Mammary epithelial cell (primary cell): ENCODE measurements at regions not wholly inside any gene's neighbourhood (a gene's known extent, or its start where the extent isn't known, plus 50 kb on each side); places are given as distances from the start of the nearest gene placed in this dataset.

Experiments
- EZH2 ChIP-seq: IDR thresholded peaks from 2 replicates; pipeline ENCODE4 v1.6.1; 2012; ENCODE audit warnings: low read length, inconsistent platforms, borderline replicate concordance
- TF ChIP-seq, protein P1 (sequence below), 2 donors: IDR thresholded peaks in 1 of 2; conservative IDR thresholded peaks in 1 of 2; 2 replicates each; pipeline ENCODE4 v1.5.1; 2011 to 2012; ENCODE audit warnings: inconsistent platforms in 2 of 2, low read length in 2 of 2, mild to moderate bottlenecking in 2 of 2, control low read depth in 1 of 2, low read depth in 1 of 2; ENCODE audit not compliant: insufficient read depth in 1 of 2; ENCODE audit errors: extremely low read depth in 1 of 2

DNA sequence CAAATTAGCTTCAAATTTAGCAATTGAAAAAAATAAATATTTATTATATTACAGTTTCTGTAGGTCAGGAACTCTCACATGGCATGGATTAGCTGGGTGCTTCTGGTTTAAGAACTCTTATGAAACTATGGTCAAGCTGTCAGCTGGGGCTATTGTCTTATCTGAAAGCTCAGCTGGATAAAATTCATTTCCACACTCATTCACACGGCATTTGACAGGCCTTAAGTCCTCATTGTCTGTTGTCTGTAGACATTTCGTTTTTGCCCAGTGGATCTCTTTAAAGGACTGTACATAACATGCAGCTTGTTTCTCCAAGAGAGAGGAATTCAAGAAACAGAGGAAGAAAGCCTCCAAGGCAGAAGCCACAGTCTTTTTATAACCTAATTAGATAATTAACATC is 1556.8 kb upstream of the SLC39A10 start:
- TF ChIP-seq, protein P1, sequence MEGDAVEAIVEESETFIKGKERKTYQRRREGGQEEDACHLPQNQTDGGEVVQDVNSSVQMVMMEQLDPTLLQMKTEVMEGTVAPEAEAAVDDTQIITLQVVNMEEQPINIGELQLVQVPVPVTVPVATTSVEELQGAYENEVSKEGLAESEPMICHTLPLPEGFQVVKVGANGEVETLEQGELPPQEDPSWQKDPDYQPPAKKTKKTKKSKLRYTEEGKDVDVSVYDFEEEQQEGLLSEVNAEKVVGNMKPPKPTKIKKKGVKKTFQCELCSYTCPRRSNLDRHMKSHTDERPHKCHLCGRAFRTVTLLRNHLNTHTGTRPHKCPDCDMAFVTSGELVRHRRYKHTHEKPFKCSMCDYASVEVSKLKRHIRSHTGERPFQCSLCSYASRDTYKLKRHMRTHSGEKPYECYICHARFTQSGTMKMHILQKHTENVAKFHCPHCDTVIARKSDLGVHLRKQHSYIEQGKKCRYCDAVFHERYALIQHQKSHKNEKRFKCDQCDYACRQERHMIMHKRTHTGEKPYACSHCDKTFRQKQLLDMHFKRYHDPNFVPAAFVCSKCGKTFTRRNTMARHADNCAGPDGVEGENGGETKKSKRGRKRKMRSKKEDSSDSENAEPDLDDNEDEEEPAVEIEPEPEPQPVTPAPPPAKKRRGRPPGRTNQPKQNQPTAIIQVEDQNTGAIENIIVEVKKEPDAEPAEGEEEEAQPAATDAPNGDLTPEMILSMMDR (conservative IDR thresholded peaks at IDR 0.05 in 1 of 2, IDR thresholded peaks at IDR 0.05 in 1 of 2; ENCODE audit: extremely low read depth in 1 of 2, insufficient read depth in 1 of 2, low read depth in 1 of 2, low read length in 2 of 2), result no peak
- TF ChIP-seq EZH2, result no peak
